OCI-LY7 (cell line): ENCODE measurements at regions not wholly inside any gene's neighbourhood (a gene's known extent, or its start where the extent isn't known, plus 50 kb on each side); places are given as distances from the start of the nearest gene placed in this dataset.

ENCODE experiments used
- BruUV-seq: library from RNA; stranded (reverse); fragments of 400-500 nt; replicated peaks from 2 replicates; lab custom pipeline; 2021; lab: Mats Ljungman, UMichigan
- CTCF ChIA-PET: fragments of 300-600 bp; sonication (Branson Sonifier 250); formaldehyde crosslinking; loops from one replicate; lab custom pipeline; 2022; ENCODE audit warnings: antibody characterized with exemption; ENCODE audit not compliant: unreplicated experiment; lab: Charles Lee
- POLR2A ChIA-PET: fragments of 300-600 bp; sonication (Branson Sonifier 250); formaldehyde crosslinking; loops from one replicate; lab custom pipeline; 2022; ENCODE audit warnings: antibody characterized with exemption; lab: Charles Lee
- DNase-seq: peaks from one replicate; pipeline ENCODE4 v3.0.0-alpha.2; 2015; ENCODE audit warnings: low spot score
- H2AFZ ChIP-seq: fragments of 200-600 bp; sonication (generic), shearing (Covaris generic); 2 replicates; pipeline ENCODE4 v1.6.1; 2014; ENCODE audit warnings: mild to moderate bottlenecking, antibody characterized with exemption, low read length, moderate library complexity
- H3K27ac ChIP-seq: fragments of 200-600 bp; sonication (generic); 2 replicates; pipeline ENCODE4 v1.5.1; 2014; ENCODE audit warnings: mixed run types, low read depth, mild to moderate bottlenecking, moderate library complexity, low read length, inconsistent platforms; ENCODE audit not compliant: poor library complexity, severe bottlenecking
- H3K36me3 ChIP-seq: fragments of 200-600 bp; sonication (generic); 2 replicates; pipeline ENCODE4 v1.6.1; 2014; ENCODE audit warnings: mild to moderate bottlenecking, antibody characterized with exemption, low read length, moderate library complexity, mixed read lengths; ENCODE audit not compliant: insufficient read depth
- H3K4me1 ChIP-seq: fragments of 200-600 bp; sonication (generic); 2 replicates; pipeline ENCODE4 v1.5.1; 2014; ENCODE audit warnings: mild to moderate bottlenecking, low read length; ENCODE audit not compliant: insufficient read depth, poor library complexity, severe bottlenecking
- H3K4me2 ChIP-seq: fragments of 200-600 bp; sonication (generic); 2 replicates; pipeline ENCODE4 v1.6.1; 2014; ENCODE audit warnings: mild to moderate bottlenecking, low read length
- H3K4me3 ChIP-seq: fragments of 200-600 bp; sonication (generic); 2 replicates; pipeline ENCODE4 v1.5.1; 2014; ENCODE audit warnings: mild to moderate bottlenecking, low read depth, low read length; ENCODE audit not compliant: poor library complexity, severe bottlenecking
- H3K79me2 ChIP-seq: fragments of 200-600 bp; sonication (generic); 2 replicates; pipeline ENCODE4 v1.6.1; 2016; ENCODE audit warnings: low read depth, mild to moderate bottlenecking, low read length, moderate library complexity, mixed read lengths; ENCODE audit not compliant: insufficient read depth
- H3K9me2 ChIP-seq: fragments of 200-600 bp; sonication (generic); 2 replicates; pipeline ENCODE4 v1.6.1; 2016; ENCODE audit warnings: mild to moderate bottlenecking, low read length, mixed read lengths; ENCODE audit not compliant: insufficient read depth
- H3K9me3 ChIP-seq: fragments of 200-600 bp; sonication (generic); 2 replicates; pipeline ENCODE4 v1.6.1; 2014; ENCODE audit warnings: mild to moderate bottlenecking, mixed run types, low read length, mixed read lengths
- H4K20me1 ChIP-seq: fragments of 200-600 bp; sonication (generic); 2 replicates; pipeline ENCODE4 v1.6.1; 2014; ENCODE audit warnings: mild to moderate bottlenecking, antibody characterized with exemption, low read length, moderate library complexity, mixed read lengths; ENCODE audit not compliant: insufficient read depth
- CTCF ChIP-seq: fragments of 200-600 bp; sonication (generic); conservative IDR thresholded peaks from 2 replicates; pipeline ENCODE4 v1.5.1; 2014; ENCODE audit warnings: mild to moderate bottlenecking, antibody characterized with exemption, low read length, moderate library complexity, mixed read lengths
- EZH2phosphoT487 ChIP-seq: fragments of 200-600 bp; sonication (generic); IDR thresholded peaks from 2 replicates; pipeline ENCODE4 v1.6.1; 2018; ENCODE audit warnings: low read depth, borderline replicate concordance, mild to moderate bottlenecking, mixed run types, antibody characterized with exemption, low read length, moderate library complexity, mixed read lengths
- intact Hi-C: fragments of 100-400 bp; cut with micrococcal nuclease; formaldehyde crosslinking; loops from one replicate; pipeline ENCODE4 v1.10.0; 2022; ENCODE audit not compliant: unreplicated experiment

GRCh38 chr9:107761307-107761706 is 271.7 kb upstream of the KLF4 start:
- Histone ChIP-seq H3K4me3 (no peak overlapping the region), H3K9me3 (no peaks in the 10 kb centered on the region), H3K4me1 (no peaks in the 10 kb centered on the region), H3K36me3 (no peaks in the 10 kb centered on the region), H4K20me1 (no peaks in the 10 kb centered on the region), H3K9me2 (no peaks in the 10 kb centered on the region), H3K79me2 (no peaks in the 10 kb centered on the region), H3K27ac (no peak overlapping the region), H2AFZ (no peak overlapping the region), H3K4me2 (no peak overlapping the region)
- TF ChIP-seq EZH2phosphoT487 (no peak), CTCF (no peak)
- no TSS peak for BruUV-seq
- DNase-seq, result no peak
- ChIA-PET POLR2A (no interaction called here), CTCF (no interaction called here)
- intact Hi-C loops, result no loop called here

GRCh38 chr9:107760469-107761242 is 271.1 kb upstream of the KLF4 start:
- Histone ChIP-seq H4K20me1 (no peaks in the 10 kb centered on the region), H3K9me2 (no peaks in the 10 kb centered on the region), H3K4me3 (no peak overlapping the region), H3K27ac (no peak overlapping the region), H3K9me3 (no peaks in the 10 kb centered on the region), H3K4me2 (no peak overlapping the region), H3K36me3 (no peaks in the 10 kb centered on the region), H3K79me2 (no peaks in the 10 kb centered on the region), H2AFZ (no peak overlapping the region), H3K4me1 (no peaks in the 10 kb centered on the region)
- ChIA-PET CTCF (no interaction called here), POLR2A (no interaction called here)
- TF ChIP-seq CTCF, result no peak
- no TSS peak for BruUV-seq
- no peak for DNase-seq
- intact Hi-C loops, result no loop called here

GRCh38 chr9:107759823-107760166 is 270.2 kb upstream of the KLF4 start:
- no peak for DNase-seq
- H4K20me1 ChIP-seq, result no peaks in the 10 kb centered on the region
- H3K9me2 ChIP-seq, result no peaks in the 10 kb centered on the region
- H3K36me3 ChIP-seq, result no peaks in the 10 kb centered on the region
- TF ChIP-seq CTCF (no peak), EZH2phosphoT487 (no peak)
- no peaks in the 10 kb centered on the region for H3K9me3 ChIP-seq
- H3K4me3 ChIP-seq, result no peak overlapping the region
- ChIA-PET CTCF (interaction anchor here (0.7 kb wide), 1 partner anchor 9 kb away, joined by 3 read pairs; no protein-coding TSS in a partner anchor), POLR2A (no interaction called here)
- BruUV-seq, result no TSS peak
- no peak overlapping the region for H3K4me2 ChIP-seq
- H3K79me2 ChIP-seq, result no peaks in the 10 kb centered on the region
- no peaks in the 10 kb centered on the region for H3K4me1 ChIP-seq
- no peak overlapping the region for H3K27ac ChIP-seq
- H2AFZ ChIP-seq, result no peak overlapping the region
- intact Hi-C loops, result no loop called here
